GM12872 (cell line): ENCODE measurements at regions not wholly inside any gene's neighbourhood (a gene's known extent, or its start where the extent isn't known, plus 50 kb on each side); places are given as distances from the start of the nearest gene placed in this dataset.

Source experiments
- CTCF ChIP-seq: IDR thresholded peaks from 3 replicates; pipeline ENCODE4 v1.5.1; 2011; ENCODE audit warnings: low read depth, mild to moderate bottlenecking, low read length, moderate library complexity; ENCODE audit not compliant: insufficient read depth

- TF ChIP-seq CTCF = no peak
Measured at GRCh38 chr14:89675590-89675989, 258.6 kb upstream of the FOXN3 start.

- TF ChIP-seq CTCF = no peak
Measured at GRCh38 chr14:89674936-89675335, 257.9 kb upstream of the FOXN3 start.

- TF ChIP-seq CTCF = no peak
Measured at GRCh38 chr14:89674240-89674639, 257.2 kb upstream of the FOXN3 start.

- TF ChIP-seq CTCF = no peak
Measured at GRCh38 chr14:89673512-89674225, 256.6 kb upstream of the FOXN3 start.

GRCh38 chr14:89672636-89673511, 255.8 kb upstream of the FOXN3 start:
- no peak for TF ChIP-seq CTCF

- TF ChIP-seq CTCF = no peak
Measured at GRCh38 chr14:89669193-89669592, 252.2 kb upstream of the FOXN3 start.

- no peak for TF ChIP-seq CTCF
Measured at GRCh38 chr14:89667983-89668382, 250.9 kb upstream of the FOXN3 start.
